ENCODE measurements at regions not wholly inside any gene's neighbourhood (a gene's known extent, or its start where the extent isn't known, plus 50 kb on each side); places are given as distances from the start of the nearest gene placed in this dataset.

- Histone ChIP-seq H3K27ac (no peak overlapping the region), H3K4me1 (no peaks in the 10 kb centered on the region), H3K27me3 (peaks cover 0 to 12% (median 0%) of the 10 kb centered on the region in 7 donors), H3K9me3 (peaks cover 0 to 3% (median 0%) of the 10 kb centered on the region in 11 donors), H3K36me3 (no peaks in the 10 kb centered on the region), H3K4me3 (no peak overlapping the region)
- ATAC-seq = no peak
- TF ChIP-seq, protein P1, sequence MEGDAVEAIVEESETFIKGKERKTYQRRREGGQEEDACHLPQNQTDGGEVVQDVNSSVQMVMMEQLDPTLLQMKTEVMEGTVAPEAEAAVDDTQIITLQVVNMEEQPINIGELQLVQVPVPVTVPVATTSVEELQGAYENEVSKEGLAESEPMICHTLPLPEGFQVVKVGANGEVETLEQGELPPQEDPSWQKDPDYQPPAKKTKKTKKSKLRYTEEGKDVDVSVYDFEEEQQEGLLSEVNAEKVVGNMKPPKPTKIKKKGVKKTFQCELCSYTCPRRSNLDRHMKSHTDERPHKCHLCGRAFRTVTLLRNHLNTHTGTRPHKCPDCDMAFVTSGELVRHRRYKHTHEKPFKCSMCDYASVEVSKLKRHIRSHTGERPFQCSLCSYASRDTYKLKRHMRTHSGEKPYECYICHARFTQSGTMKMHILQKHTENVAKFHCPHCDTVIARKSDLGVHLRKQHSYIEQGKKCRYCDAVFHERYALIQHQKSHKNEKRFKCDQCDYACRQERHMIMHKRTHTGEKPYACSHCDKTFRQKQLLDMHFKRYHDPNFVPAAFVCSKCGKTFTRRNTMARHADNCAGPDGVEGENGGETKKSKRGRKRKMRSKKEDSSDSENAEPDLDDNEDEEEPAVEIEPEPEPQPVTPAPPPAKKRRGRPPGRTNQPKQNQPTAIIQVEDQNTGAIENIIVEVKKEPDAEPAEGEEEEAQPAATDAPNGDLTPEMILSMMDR (IDR thresholded peaks at IDR 0.05) = no peak
- WGBS, 2 donors = 59 to 76% methylated on average over 2 of the region's 2 CpGs
- intact Hi-C loops (cut with DNase I) = no loop called here
- no peak for DNase-seq
Measured at GRCh38 chr10:2205406-2205805, 468.1 kb upstream of the ADARB2 start.

GRCh38 chr10:2202401-2202800 lies 465.1 kb upstream of the ADARB2 start:
- intact Hi-C loops (cut with DNase I) = no loop called here
- WGBS, 2 donors = 60 to 65% methylated on average over 8 of the region's 8 CpGs
- no peaks in the 10 kb centered on the region for H3K4me1 ChIP-seq
- no peak for DNase-seq
- no peaks in the 10 kb centered on the region for H3K36me3 ChIP-seq
- TF ChIP-seq, protein P1 (IDR thresholded peaks at IDR 0.05) = no peak
- H3K27ac ChIP-seq = no peak overlapping the region
- H3K4me3 ChIP-seq = no peak overlapping the region
- ATAC-seq = no peak
- H3K9me3 ChIP-seq = peaks cover 0 to 14% (median 6%) of the 10 kb centered on the region in 11 donors
- no peaks in the 10 kb centered on the region for H3K27me3 ChIP-seq

DNA sequence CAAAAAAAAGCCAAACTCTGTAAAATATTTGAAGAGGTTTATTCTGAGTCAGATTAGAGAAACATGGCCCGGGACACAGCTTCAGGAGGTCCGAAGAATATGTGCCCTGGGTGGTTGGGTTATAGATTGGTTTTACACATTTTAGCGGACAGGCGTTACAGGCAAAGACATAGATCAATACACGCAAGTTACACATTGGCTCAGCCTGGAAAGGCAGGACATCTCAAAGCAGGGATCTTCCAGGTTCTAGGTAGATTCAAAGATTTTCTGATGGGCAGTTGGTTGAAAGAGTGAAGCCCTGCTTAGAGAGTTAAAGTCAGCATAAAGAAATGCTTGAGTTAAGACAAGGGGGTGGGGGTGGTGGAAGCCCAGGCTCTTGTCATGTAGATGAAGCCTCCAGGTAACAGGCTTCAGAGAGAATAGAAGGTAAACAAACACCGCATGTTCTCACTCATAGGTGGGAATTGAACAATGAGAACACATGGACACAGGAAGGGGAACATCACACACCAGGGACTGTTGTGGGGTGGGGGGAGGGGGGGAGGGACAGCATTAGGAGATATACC lies 464.3 kb upstream of the ADARB2 start:
- Histone ChIP-seq H3K9me3 (peaks cover 0 to 17% (median 6%) of the 10 kb centered on the region in 11 donors), H3K36me3 (no peaks in the 10 kb centered on the region), H3K4me1 (no peaks in the 10 kb centered on the region), H3K4me3 (no peak overlapping the region), H3K27ac (no peak overlapping the region), H3K27me3 (no peaks in the 10 kb centered on the region)
- TF ChIP-seq, protein P1 (IDR thresholded peaks at IDR 0.05) = no peak
- intact Hi-C loops (cut with DNase I) = no loop called here
- no peak for ATAC-seq
- 85 to 87% methylated on average over 6 of the region's 6 CpGs for WGBS, 2 donors
- DNase-seq = no peak

DNA sequence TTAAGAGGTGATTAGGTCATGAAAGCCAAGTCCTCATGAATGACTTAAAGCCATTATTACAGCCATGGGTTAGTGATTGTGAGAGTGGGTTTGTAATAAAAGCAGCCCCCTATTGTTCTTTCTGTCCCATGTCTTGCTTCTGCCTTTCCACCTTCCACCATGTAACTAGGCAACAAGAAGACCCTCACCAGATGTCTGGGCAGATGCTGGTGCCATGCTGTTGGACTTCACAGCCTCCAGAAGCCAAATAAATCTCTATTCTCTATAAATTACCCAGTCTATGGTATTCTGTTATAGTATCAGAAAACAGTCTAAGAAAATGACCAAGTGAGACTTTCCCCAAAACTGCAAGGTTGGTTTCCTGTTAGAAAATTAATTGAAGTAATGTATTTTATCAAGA lies 460.3 kb upstream of the ADARB2 start:
- Histone ChIP-seq H3K36me3 (no peaks in the 10 kb centered on the region), H3K4me3 (no peak overlapping the region), H3K9me3 (peaks cover 0 to 23% (median 6%) of the 10 kb centered on the region in 11 donors), H3K4me1 (no peaks in the 10 kb centered on the region), H3K27ac (no peak overlapping the region), H3K27me3 (peaks cover 0 to 3% (median 0%) of the 10 kb centered on the region in 7 donors)
- no peak for ATAC-seq
- intact Hi-C loops (cut with DNase I) = no loop called here
- TF ChIP-seq, protein P1 (IDR thresholded peaks at IDR 0.05) = no peak
- DNase-seq = no peak
